ENCODE measurements at regions not wholly inside any gene's neighbourhood (a gene's known extent, or its start where the extent isn't known, plus 50 kb on each side); places are given as distances from the start of the nearest gene placed in this dataset.

GRCh38 chr14:85953265-85953664, 423.3 kb downstream of the FLRT2 start:
- DNase-seq (ENCODE audit: low read depth) = no peak
- TF ChIP-seq CTCF (IDR thresholded peaks at IDR 0.05; ENCODE audit: low read depth, low read length, missing control alignments) = no peak
- H3K4me3 ChIP-seq (ENCODE audit: low read depth, low read length) = no peak overlapping the region

- no peak overlapping the region for H3K4me3 ChIP-seq (ENCODE audit: low read depth, low read length)
- no peak for DNase-seq (ENCODE audit: low read depth)
Observed at GRCh38 chr14:85948153-85948552, 418.2 kb downstream of the FLRT2 start.

GRCh38 chr14:85947461-85948139, 417.7 kb downstream of the FLRT2 start:
- no peak for TF ChIP-seq CTCF (IDR thresholded peaks at IDR 0.05; ENCODE audit: low read depth, low read length, missing control alignments)
- no peak for DNase-seq (ENCODE audit: low read depth)
- H3K4me3 ChIP-seq (ENCODE audit: low read depth, low read length) = no peak overlapping the region

More at GRCh38 chr14:85948153-85948552, 418.2 kb downstream of the FLRT2 start:
- no peak for TF ChIP-seq CTCF (IDR thresholded peaks at IDR 0.05; ENCODE audit: low read depth, low read length, missing control alignments)

- TF ChIP-seq CTCF (IDR thresholded peaks at IDR 0.05; ENCODE audit: low read depth, low read length, missing control alignments) = no peak
- no peak overlapping the region for H3K4me3 ChIP-seq (ENCODE audit: low read depth, low read length)
- no peak for DNase-seq (ENCODE audit: low read depth)
Observed at GRCh38 chr14:85943192-85943591, 413.2 kb downstream of the FLRT2 start.

- DNase-seq (ENCODE audit: low read depth) = peak; percentile 5
- peak overlapping the region; percentile 69 for H3K4me3 ChIP-seq (ENCODE audit: low read depth, low read length)
- no peak for TF ChIP-seq CTCF (IDR thresholded peaks at IDR 0.05; ENCODE audit: low read depth, low read length, missing control alignments)
Observed at GRCh38 chr14:85934886-85935254, 404.9 kb downstream of the FLRT2 start.

- peak overlapping the region; percentile 69 for H3K4me3 ChIP-seq (ENCODE audit: low read depth, low read length)
- peak; percentile 58 for DNase-seq (ENCODE audit: low read depth)
- no peak for TF ChIP-seq CTCF (IDR thresholded peaks at IDR 0.05; ENCODE audit: low read depth, low read length, missing control alignments)
Observed at GRCh38 chr14:85934123-85934885, 404.4 kb downstream of the FLRT2 start.
